H9 (cell line): ENCODE measurements at regions not wholly inside any gene's neighbourhood (a gene's known extent, or its start where the extent isn't known, plus 50 kb on each side); places are given as distances from the start of the nearest gene placed in this dataset.
A peak's percentile ranks its signal among the peaks of the same experiment; 100 is the strongest.

Source experiments
- DNase-seq: peaks from one replicate; pipeline ENCODE4 v3.0.0-alpha.2; 2017
- H2AFZ ChIP-seq: one replicate; pipeline ENCODE4 v1.6.1; 2013; ENCODE audit warnings: mild to moderate bottlenecking, low read length, control low read depth, moderate library complexity
- H2AK5ac ChIP-seq: 2 replicates; pipeline ENCODE4 v1.6.1; 2013; ENCODE audit warnings: low read length, control low read depth, mixed read lengths; ENCODE audit not compliant: insufficient read length
- H2BK120ac ChIP-seq: one replicate; pipeline ENCODE4 v1.6.1; 2013; ENCODE audit warnings: low read depth, mild to moderate bottlenecking, low read length, control low read depth, inconsistent platforms; ENCODE audit not compliant: poor library complexity, severe bottlenecking
- H2BK12ac ChIP-seq: 2 replicates; pipeline ENCODE4 v1.6.1; 2013; ENCODE audit warnings: low read length, control low read depth, mixed read lengths, low read depth; ENCODE audit not compliant: insufficient read length
- H2BK15ac ChIP-seq: 2 replicates; pipeline ENCODE4 v1.6.1; 2013; ENCODE audit warnings: low read depth, low read length, control low read depth
- H2BK20ac ChIP-seq: one replicate; pipeline ENCODE4 v1.6.1; 2013; ENCODE audit warnings: low read depth, mild to moderate bottlenecking, low read length, control low read depth, inconsistent platforms; ENCODE audit not compliant: poor library complexity, severe bottlenecking
- H2BK5ac ChIP-seq: 2 replicates; pipeline ENCODE4 v1.6.1; 2013; ENCODE audit warnings: low read length, control low read depth, mixed read lengths; ENCODE audit not compliant: insufficient read length
- H3K14ac ChIP-seq: 2 replicates; pipeline ENCODE4 v1.6.1; 2013; ENCODE audit warnings: low read length, control low read depth; ENCODE audit not compliant: insufficient read depth
- H3K18ac ChIP-seq: 2 replicates; pipeline ENCODE4 v1.6.1; 2013; ENCODE audit warnings: low read depth, mild to moderate bottlenecking, mixed read lengths, low read length, control low read depth; ENCODE audit not compliant: insufficient read length
- H3K23ac ChIP-seq: 2 replicates; pipeline ENCODE4 v1.6.1; 2013; ENCODE audit warnings: low read length, control low read depth, mixed read lengths, low read depth; ENCODE audit not compliant: insufficient read length
- H3K23me2 ChIP-seq: 2 replicates; pipeline ENCODE4 v1.6.1; 2013; ENCODE audit warnings: low read depth, mild to moderate bottlenecking, mixed read lengths, low read length, control low read depth; ENCODE audit not compliant: insufficient read length, poor library complexity, severe bottlenecking
- H3K27ac ChIP-seq: 2 replicates; pipeline ENCODE4 v1.5.1; 2013; ENCODE audit warnings: low read length, control low read depth, mixed read lengths, low read depth; ENCODE audit not compliant: insufficient read length
- H3K27me3 ChIP-seq: 2 replicates; pipeline ENCODE4 v1.6.1; 2013; ENCODE audit warnings: low read length, control low read depth, inconsistent platforms; ENCODE audit not compliant: insufficient read depth
- H3K4ac ChIP-seq: 2 replicates; pipeline ENCODE4 v1.6.1; 2013; ENCODE audit warnings: low read depth, mild to moderate bottlenecking, control low read depth, inconsistent platforms, low read length, moderate library complexity
- H3K4me1 ChIP-seq: 2 replicates; pipeline ENCODE4 v1.6.1; 2013; ENCODE audit warnings: low read length, control low read depth, inconsistent platforms; ENCODE audit not compliant: insufficient read depth
- H3K4me2 ChIP-seq: 2 replicates; pipeline ENCODE4 v1.6.1; 2013; ENCODE audit warnings: low read length, control low read depth, mixed read lengths; ENCODE audit not compliant: insufficient read length, insufficient read depth
- H3K56ac ChIP-seq: 2 replicates; pipeline ENCODE4 v1.6.1; 2013; ENCODE audit warnings: low read depth, mild to moderate bottlenecking, mixed read lengths, low read length, control low read depth; ENCODE audit not compliant: insufficient read length
- H3K79me1 ChIP-seq: 2 replicates; pipeline ENCODE4 v1.6.1; 2013; ENCODE audit warnings: low read depth, mild to moderate bottlenecking, moderate library complexity, low read length, control low read depth, inconsistent platforms; ENCODE audit not compliant: insufficient read depth, poor library complexity, severe bottlenecking
- H3K79me2 ChIP-seq: 2 replicates; pipeline ENCODE4 v1.6.1; 2013; ENCODE audit warnings: low read length, control low read depth, inconsistent platforms; ENCODE audit not compliant: insufficient read depth
- H3K9ac ChIP-seq: 2 replicates; pipeline ENCODE4 v1.6.1; 2013; ENCODE audit warnings: low read length, control low read depth, mixed read lengths; ENCODE audit not compliant: insufficient read length; ENCODE audit errors: extremely low read depth
- H3K9me3 ChIP-seq: one replicate; pipeline ENCODE4 v1.6.1; 2013; ENCODE audit warnings: low read depth, low read length, inconsistent platforms; ENCODE audit not compliant: control insufficient read depth
- H3T11ph ChIP-seq: one replicate; pipeline ENCODE4 v1.6.1; 2013; ENCODE audit warnings: mild to moderate bottlenecking, low read length, control low read depth, inconsistent platforms
- H4K20me1 ChIP-seq: one replicate; pipeline ENCODE4 v1.6.1; 2013; ENCODE audit not compliant: control insufficient read depth, insufficient read length, insufficient read depth
- H4K5ac ChIP-seq: 2 replicates; pipeline ENCODE4 v1.6.1; 2013; ENCODE audit warnings: low read depth, mild to moderate bottlenecking, mixed read lengths, low read length, control low read depth; ENCODE audit not compliant: insufficient read length
- H4K8ac ChIP-seq: replicated peaks from 2 replicates; pipeline ENCODE4 v1.6.1; 2013; ENCODE audit warnings: low read length, control low read depth, mixed read lengths, low read depth; ENCODE audit not compliant: insufficient read length
- H4K91ac ChIP-seq: 2 replicates; pipeline ENCODE4 v1.6.1; 2013; ENCODE audit warnings: low read depth, mild to moderate bottlenecking, moderate library complexity, mixed read lengths, low read length, control low read depth; ENCODE audit not compliant: insufficient read length
- H3K27ac Mint-ChIP-seq, 3 experiments: 2 replicates in 2 of 3; 3 replicates in 1 of 3; pipeline ENCODE4 v1.8.0; 2020 to 2021; ENCODE audit warnings: mixed read lengths in 3 of 3, mild to moderate bottlenecking in 1 of 3, moderate library complexity in 1 of 3
- H3K27me3 Mint-ChIP-seq: 2 replicates; pipeline ENCODE4 v1.8.0; 2021; ENCODE audit warnings: low read depth, mild to moderate bottlenecking, moderate library complexity, mixed read lengths
- H3K36me3 Mint-ChIP-seq, 3 experiments: 2 replicates in 2 of 3; 3 replicates in 1 of 3; pipeline ENCODE4 v1.8.0; 2020 to 2021; ENCODE audit warnings: low read depth in 3 of 3, mixed read lengths in 3 of 3; ENCODE audit not compliant: insufficient read depth in 1 of 3
- H3K4me1 Mint-ChIP-seq, 2 experiments: 2 replicates each; pipeline ENCODE4 v1.8.0; 2020; ENCODE audit warnings: mixed read lengths in 2 of 2
- H3K4me3 Mint-ChIP-seq, 2 experiments: 2 replicates in 1 of 2; 3 replicates in 1 of 2; pipeline ENCODE4 v1.8.0; 2020 to 2021; ENCODE audit warnings: mild to moderate bottlenecking in 2 of 2, mixed read lengths in 2 of 2, moderate library complexity in 1 of 2
- H3K9me3 Mint-ChIP-seq, 2 experiments: 2 replicates in 1 of 2; 3 replicates in 1 of 2; pipeline ENCODE4 v1.8.0; 2020; ENCODE audit warnings: mild to moderate bottlenecking in 2 of 2, mixed read lengths in 2 of 2, moderate library complexity in 1 of 2
- CTCF ChIP-seq: fragments of 200-600 bp; sonication (generic); conservative IDR thresholded peaks from 3 replicates; pipeline ENCODE4 v1.8.0; 2021; ENCODE audit warnings: antibody characterized with exemption, mild to moderate bottlenecking
- WGBS: extraction: QIAGEN DNeasy Blood & Tissue Kit; methylation state at CpG from one replicate; pipeline ENCODE4 v1.1.7; 2013; ENCODE audit warnings: missing lambda C conversion rate, low lambda C conversion rate, mixed read lengths; ENCODE audit not compliant: insufficient read length; ENCODE audit errors: extremely low coverage; 5-methylcytosine and 5-hydroxymethylcytosine counted together

GRCh38 chr1:209202830-209203532, 380.5 kb upstream of the CAMK1G start:
- Histone ChIP-seq H3K27me3 (no peaks in the 10 kb centered on the region), H4K20me1 (no peaks in the 10 kb centered on the region), H2BK120ac (no peak overlapping the region), H3K18ac (no peak overlapping the region), H4K8ac (no peak overlapping the region), H3K9ac (no peak overlapping the region), H2BK5ac (no peak overlapping the region), H3K4ac (no peak overlapping the region), H3K23me2 (peaks cover 3% of the 10 kb centered on the region), H3K79me1 (no peaks in the 10 kb centered on the region), H2AK5ac (no peak overlapping the region), H2BK12ac (no peak overlapping the region), H3K4me2 (no peak overlapping the region), H3K14ac (no peak overlapping the region), H2BK20ac (no peak overlapping the region), H3K27ac (no peak overlapping the region), H4K91ac (no peak overlapping the region), H4K5ac (no peak overlapping the region), H2AFZ (no peak overlapping the region), H2BK15ac (no peak overlapping the region), H3T11ph (no peak overlapping the region), H3K9me3 (no peaks in the 10 kb centered on the region), H3K79me2 (no peaks in the 10 kb centered on the region), H3K56ac (no peak overlapping the region), H3K23ac (no peak overlapping the region), H3K4me1 (peaks cover 7% of the 10 kb centered on the region; the same call in 1 of the 2 replicates)
- peaks cover 0 to 4% (median 0%) of the 10 kb centered on the region in 3 experiments; a peak in 1 of 7 replicates for H3K36me3 Mint-ChIP-seq
- no peaks in the 10 kb centered on the region for H3K9me3 Mint-ChIP-seq
- TF ChIP-seq CTCF = peak; percentile 82
- H3K4me3 Mint-ChIP-seq = no peak overlapping the region
- no CpG with 5 or more reads among the region's 4 CpGs for WGBS
- DNase-seq = no peak
- H3K27ac Mint-ChIP-seq = no peak overlapping the region
- peaks cover 2% of the 10 kb centered on the region; the same call in 1 of the 2 replicates for H3K27me3 Mint-ChIP-seq
- peaks cover 50% of the 10 kb centered on the region in 2 experiments for H3K4me1 Mint-ChIP-seq
